Loucy (cell line): ENCODE measurements at regions not wholly inside any gene's neighbourhood (a gene's known extent, or its start where the extent isn't known, plus 50 kb on each side); places are given as distances from the start of the nearest gene placed in this dataset.
A peak's percentile ranks its signal among the peaks of the same experiment; 100 is the strongest.
"Not testable (repeated sequence)": the region's sequence is repeated elsewhere in the genome, so short reads cannot be mapped to it uniquely, and the experiment has no call there.

ENCODE experiments used
- H2AFZ ChIP-seq: fragments of 200-600 bp; sonication (generic); 2 replicates; pipeline ENCODE4 v1.6.0; 2016; ENCODE audit warnings: antibody characterized with exemption, mild to moderate bottlenecking, low read length, moderate library complexity
- H3F3A ChIP-seq: fragments of 200-600 bp; 2 replicates; pipeline ENCODE4 v1.6.0; 2016; ENCODE audit warnings: antibody characterized with exemption, low read depth, mild to moderate bottlenecking
- H3K27me3 ChIP-seq: fragments of 200-600 bp; sonication (generic); 2 replicates; pipeline ENCODE4 v1.6.1; 2014; ENCODE audit warnings: low read length, mild to moderate bottlenecking; ENCODE audit not compliant: insufficient read depth, poor library complexity, severe bottlenecking
- H3K36me3 ChIP-seq: fragments of 200-600 bp; sonication (generic); 2 replicates; pipeline ENCODE4 v1.6.1; 2016; ENCODE audit warnings: low read length; ENCODE audit not compliant: insufficient read depth
- H3K4me1 ChIP-seq: fragments of 200-600 bp; sonication (generic); 2 replicates; pipeline ENCODE4 v1.5.1; 2014; ENCODE audit warnings: low read length, mild to moderate bottlenecking; ENCODE audit not compliant: insufficient read depth, poor library complexity, severe bottlenecking
- H3K4me2 ChIP-seq: fragments of 200-600 bp; sonication (generic); 2 replicates; pipeline ENCODE4 v1.6.0; 2014; ENCODE audit warnings: antibody characterized with exemption, low read length, low read depth, mild to moderate bottlenecking; ENCODE audit not compliant: poor library complexity, severe bottlenecking
- H3K4me3 ChIP-seq: fragments of 200-600 bp; sonication (generic); 2 replicates; pipeline ENCODE4 v1.5.1; 2014; ENCODE audit warnings: low read length, mild to moderate bottlenecking, mixed read lengths; ENCODE audit not compliant: poor library complexity, severe bottlenecking
- H3K79me2 ChIP-seq: fragments of 200-600 bp; sonication (generic); 2 replicates; pipeline ENCODE4 v1.6.1; 2014; ENCODE audit warnings: low read length; ENCODE audit not compliant: insufficient read depth
- H3K9ac ChIP-seq: fragments of 200-600 bp; sonication (generic); 2 replicates; pipeline ENCODE4 v1.6.0; 2014; ENCODE audit warnings: mild to moderate bottlenecking, low read depth, low read length, moderate library complexity; ENCODE audit not compliant: poor library complexity, severe bottlenecking
- H3K9me2 ChIP-seq: fragments of 200-600 bp; sonication (generic); replicated peaks from 2 replicates; pipeline ENCODE4 v1.6.1; 2016; ENCODE audit warnings: low read depth, low read length, mixed read lengths
- H3K9me3 ChIP-seq: fragments of 200-600 bp; sonication (generic); 2 replicates; pipeline ENCODE4 v1.6.1; 2014; ENCODE audit warnings: mild to moderate bottlenecking, antibody characterized with exemption, low read length, low read depth; ENCODE audit not compliant: insufficient read depth
- H4K20me1 ChIP-seq: fragments of 200-600 bp; sonication (generic); 2 replicates; pipeline ENCODE4 v1.6.0; 2014; ENCODE audit warnings: antibody characterized with exemption, low read length, mild to moderate bottlenecking; ENCODE audit not compliant: insufficient read depth, poor library complexity, severe bottlenecking
- EZH2phosphoT487 ChIP-seq: fragments of 200-600 bp; IDR thresholded peaks from 2 replicates; pipeline ENCODE4 v1.6.1; 2018; ENCODE audit warnings: antibody characterized with exemption, mild to moderate bottlenecking, moderate library complexity, borderline replicate concordance
- TF ChIP-seq, protein P1 (sequence below): fragments of 200-600 bp; sonication (generic); conservative IDR thresholded peaks from 2 replicates; pipeline ENCODE4 v1.5.1; 2014; ENCODE audit warnings: mild to moderate bottlenecking, antibody characterized with exemption, low read length

DNA sequence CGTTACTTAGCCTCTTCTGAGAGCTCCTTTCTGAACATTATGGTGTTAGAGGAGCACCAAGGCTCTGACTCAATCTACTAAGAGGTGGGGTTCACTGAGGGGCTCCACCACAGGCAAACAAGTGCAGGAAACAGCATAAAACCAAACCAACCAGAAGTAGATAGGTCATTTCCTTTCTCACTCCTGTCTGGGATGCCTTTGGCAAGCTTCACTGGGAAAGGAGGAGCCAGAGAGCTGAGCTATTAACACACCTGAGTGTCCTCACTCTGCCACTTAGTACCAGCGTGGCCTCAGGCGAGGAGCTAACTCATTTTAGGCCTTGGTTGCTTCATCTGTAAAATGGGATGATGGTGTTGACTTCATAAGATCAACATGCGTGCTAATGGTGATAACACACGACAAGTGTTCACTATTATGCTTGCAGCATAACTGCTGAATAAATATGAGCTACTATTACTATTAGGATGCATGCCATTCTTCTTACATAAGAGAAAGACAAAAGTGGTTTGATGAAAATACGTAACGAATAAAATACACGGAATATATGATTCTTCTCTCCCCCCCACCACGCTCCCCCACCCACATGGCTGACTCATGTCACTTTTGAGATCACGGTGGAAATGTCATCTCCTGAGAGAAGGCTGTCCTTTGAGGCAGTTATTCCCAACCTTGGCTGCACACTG is 185.4 kb downstream of the BCAS1 start:
- no peaks in the 10 kb centered on the region for H3K36me3 ChIP-seq
- H3K9me2 ChIP-seq, result no peaks in the 10 kb centered on the region
- no peaks in the 10 kb centered on the region; the same call in 1 of the 2 replicates for H3F3A ChIP-seq
- no peaks in the 10 kb centered on the region for H3K9me3 ChIP-seq
- H3K4me2 ChIP-seq, result peak overlapping the region; percentile 17
- H2AFZ ChIP-seq, result no peak overlapping the region
- TF ChIP-seq, protein P1, sequence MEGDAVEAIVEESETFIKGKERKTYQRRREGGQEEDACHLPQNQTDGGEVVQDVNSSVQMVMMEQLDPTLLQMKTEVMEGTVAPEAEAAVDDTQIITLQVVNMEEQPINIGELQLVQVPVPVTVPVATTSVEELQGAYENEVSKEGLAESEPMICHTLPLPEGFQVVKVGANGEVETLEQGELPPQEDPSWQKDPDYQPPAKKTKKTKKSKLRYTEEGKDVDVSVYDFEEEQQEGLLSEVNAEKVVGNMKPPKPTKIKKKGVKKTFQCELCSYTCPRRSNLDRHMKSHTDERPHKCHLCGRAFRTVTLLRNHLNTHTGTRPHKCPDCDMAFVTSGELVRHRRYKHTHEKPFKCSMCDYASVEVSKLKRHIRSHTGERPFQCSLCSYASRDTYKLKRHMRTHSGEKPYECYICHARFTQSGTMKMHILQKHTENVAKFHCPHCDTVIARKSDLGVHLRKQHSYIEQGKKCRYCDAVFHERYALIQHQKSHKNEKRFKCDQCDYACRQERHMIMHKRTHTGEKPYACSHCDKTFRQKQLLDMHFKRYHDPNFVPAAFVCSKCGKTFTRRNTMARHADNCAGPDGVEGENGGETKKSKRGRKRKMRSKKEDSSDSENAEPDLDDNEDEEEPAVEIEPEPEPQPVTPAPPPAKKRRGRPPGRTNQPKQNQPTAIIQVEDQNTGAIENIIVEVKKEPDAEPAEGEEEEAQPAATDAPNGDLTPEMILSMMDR, result no peak
- TF ChIP-seq EZH2phosphoT487, result no peak
- H3K4me1 ChIP-seq, result peaks cover 23% of the 10 kb centered on the region
- no peaks in the 10 kb centered on the region for H3K79me2 ChIP-seq
- H3K9ac ChIP-seq, result no peak overlapping the region
- H3K27me3 ChIP-seq, result no peaks in the 10 kb centered on the region
- no peak overlapping the region for H3K4me3 ChIP-seq
- no peaks in the 10 kb centered on the region for H4K20me1 ChIP-seq

DNA sequence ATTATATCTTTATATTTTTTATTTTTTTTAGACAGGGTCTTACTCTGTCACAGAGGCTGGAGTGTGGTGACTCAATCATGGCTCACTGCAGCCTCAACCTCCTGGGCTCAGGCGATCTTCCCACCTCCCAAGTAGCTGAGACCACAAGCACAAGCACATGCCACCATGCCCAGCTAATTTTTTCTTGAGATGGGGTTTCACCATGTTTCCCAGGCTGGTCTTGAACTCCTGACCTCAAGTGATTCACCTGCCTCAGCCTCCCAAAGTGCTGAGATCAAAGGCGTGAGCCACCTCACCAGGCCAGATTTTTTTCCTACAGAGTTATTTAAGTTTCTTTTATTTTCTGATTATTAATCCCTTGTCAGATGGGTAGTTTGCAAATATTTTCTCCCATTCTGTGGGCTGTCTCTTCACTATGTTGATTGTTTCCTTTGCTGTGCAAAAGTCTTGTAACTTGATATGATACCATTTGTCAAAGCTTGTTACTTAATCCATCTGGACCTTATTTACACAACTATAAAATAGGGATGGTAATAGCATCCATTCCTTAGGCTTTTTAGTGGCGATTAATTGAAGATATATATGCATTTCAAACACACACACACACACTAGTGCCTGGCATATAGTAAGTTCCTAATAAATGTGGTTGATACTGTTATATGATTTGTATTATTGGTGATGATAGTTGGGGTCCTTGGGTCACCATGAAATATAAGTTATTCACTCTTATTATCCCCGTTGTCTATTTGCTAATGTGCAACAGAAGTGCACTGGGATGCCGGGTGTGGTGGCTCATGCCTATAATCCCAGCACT is 187.1 kb downstream of the BCAS1 start:
- Histone ChIP-seq H3K79me2 (no peaks in the 10 kb centered on the region), H3K4me1 (peaks cover 26% of the 10 kb centered on the region), H3K9ac (no peak overlapping the region), H3K27me3 (no peaks in the 10 kb centered on the region), H3K9me3 (no peaks in the 10 kb centered on the region), H3K9me2 (no peaks in the 10 kb centered on the region), H2AFZ (no peak overlapping the region), H3F3A (no peaks in the 10 kb centered on the region; the same call in 1 of the 2 replicates), H3K36me3 (no peaks in the 10 kb centered on the region), H3K4me3 (no peak overlapping the region), H3K4me2 (no peak overlapping the region), H4K20me1 (no peaks in the 10 kb centered on the region)
- TF ChIP-seq, protein P1, result no peak
- TF ChIP-seq EZH2phosphoT487, result no peak

DNA sequence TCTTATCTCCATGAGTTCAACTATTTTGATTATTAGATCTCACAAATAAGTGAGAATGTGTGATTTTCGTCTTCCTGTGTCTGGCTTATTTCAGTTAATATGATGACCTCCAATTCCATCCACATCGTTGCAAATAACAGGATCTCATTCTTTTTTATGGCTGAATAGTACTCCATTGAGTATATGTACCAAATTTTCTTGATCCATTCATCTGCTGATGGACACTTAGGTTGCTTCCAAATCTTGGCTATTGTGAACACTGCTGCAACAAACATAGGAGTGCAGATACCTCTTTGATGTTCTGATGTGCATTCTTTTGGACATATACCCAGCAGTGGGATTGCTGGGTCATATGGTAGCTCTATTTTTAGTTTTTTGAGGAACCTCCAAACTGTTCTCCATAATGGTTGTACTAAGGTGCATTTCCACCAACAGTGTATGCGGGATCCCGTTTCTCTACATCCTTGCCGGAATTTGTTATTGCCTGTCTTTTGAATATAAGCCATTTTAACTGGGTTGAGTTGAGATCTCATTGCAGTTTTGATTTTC is 187.9 kb downstream of the BCAS1 start:
- H2AFZ ChIP-seq, H3K36me3 ChIP-seq, H3K27me3 ChIP-seq, H4K20me1 ChIP-seq, H3F3A ChIP-seq, H3K4me3 ChIP-seq, H3K79me2 ChIP-seq, H3K9me2 ChIP-seq, H3K9me3 ChIP-seq, H3K9ac ChIP-seq, H3K4me2 ChIP-seq: not testable (repeated sequence)
- H3K4me1 ChIP-seq, result peaks cover 26% of the 10 kb centered on the region
